ENCODE measurements at regions not wholly inside any gene's neighbourhood (a gene's known extent, or its start where the extent isn't known, plus 50 kb on each side); places are given as distances from the start of the nearest gene placed in this dataset.
A peak's percentile ranks its signal among the peaks of the same experiment; 100 is the strongest.

- Histone ChIP-seq H3K56ac (ENCODE audit: low read length) (no peak overlapping the region), H3K4me3 (ENCODE audit: low read length) (no peak overlapping the region), H2BK5ac (ENCODE audit: low read length) (no peak overlapping the region), H3K27ac (ENCODE audit: low read depth, low read length) (no peak overlapping the region), H3K79me1 (ENCODE audit: low read length) (no peaks in the 10 kb centered on the region), H3K27me3 (ENCODE audit: insufficient read depth, low read length, poor library complexity) (no peaks in the 10 kb centered on the region), H3K4me1 (ENCODE audit: control insufficient read depth, low read depth, low read length) (peaks cover 3% of the 10 kb centered on the region), H4K5ac (ENCODE audit: low read length) (no peak overlapping the region), H2BK15ac (replicated peaks; ENCODE audit: low read depth) (no peak overlapping the region), H3K9ac (ENCODE audit: low read length) (no peak overlapping the region), H4K8ac (ENCODE audit: low read depth, low read length) (no peak overlapping the region), H3K23ac (ENCODE audit: low read length) (no peak overlapping the region), H3K36me3 (ENCODE audit: control insufficient read depth, insufficient read depth, low read length) (no peaks in the 10 kb centered on the region), H2AK5ac (ENCODE audit: low read length) (no peak overlapping the region), H2BK120ac (ENCODE audit: low read depth, low read length) (no peak overlapping the region), H3K4ac (ENCODE audit: low read depth, low read length) (no peak overlapping the region), H3K79me2 (ENCODE audit: control insufficient read depth, insufficient read depth, low read length) (no peaks in the 10 kb centered on the region), H3K18ac (ENCODE audit: low read length) (no peak overlapping the region), H3K4me2 (ENCODE audit: low read length) (no peak overlapping the region)
- WGBS (ENCODE audit: extremely low coverage, insufficient coverage, low lambda C conversion rate), result no CpG with 5 or more reads among the region's 8 CpGs
- no peak for DNase-seq
These were observed 192.8 kb upstream of the POU3F1 start for GRCh38 chr1:38239258-38239835.

- no peaks in the 10 kb centered on the region for H3K27me3 ChIP-seq (ENCODE audit: insufficient read depth, low read length, poor library complexity)
- H2BK5ac ChIP-seq (ENCODE audit: low read length), result no peak overlapping the region
- H3K23ac ChIP-seq (ENCODE audit: low read length), result no peak overlapping the region
- no peaks in the 10 kb centered on the region for H3K36me3 ChIP-seq (ENCODE audit: control insufficient read depth, insufficient read depth, low read length)
- no peak overlapping the region for H3K4me3 ChIP-seq (ENCODE audit: low read length)
- H4K8ac ChIP-seq (ENCODE audit: low read depth, low read length), result no peak overlapping the region
- no peak overlapping the region for H2BK15ac ChIP-seq (replicated peaks; ENCODE audit: low read depth)
- H3K4me2 ChIP-seq (ENCODE audit: low read length), result no peak overlapping the region
- H3K4ac ChIP-seq (ENCODE audit: low read depth, low read length), result no peak overlapping the region
- H3K79me2 ChIP-seq (ENCODE audit: control insufficient read depth, insufficient read depth, low read length), result no peaks in the 10 kb centered on the region
- H3K27ac ChIP-seq (ENCODE audit: low read depth, low read length), result no peak overlapping the region
- H3K4me1 ChIP-seq (ENCODE audit: control insufficient read depth, low read depth, low read length), result peaks cover 3% of the 10 kb centered on the region
- H3K79me1 ChIP-seq (ENCODE audit: low read length), result no peaks in the 10 kb centered on the region
- no CpG with 5 or more reads among the region's 5 CpGs for WGBS (ENCODE audit: extremely low coverage, insufficient coverage, low lambda C conversion rate)
- no peak for DNase-seq
- H2BK120ac ChIP-seq (ENCODE audit: low read depth, low read length), result no peak overlapping the region
- H2AK5ac ChIP-seq (ENCODE audit: low read length), result no peak overlapping the region
- no peak overlapping the region for H3K18ac ChIP-seq (ENCODE audit: low read length)
- no peak overlapping the region for H3K9ac ChIP-seq (ENCODE audit: low read length)
- H4K5ac ChIP-seq (ENCODE audit: low read length), result no peak overlapping the region
- H3K56ac ChIP-seq (ENCODE audit: low read length), result no peak overlapping the region
These were observed 191.7 kb upstream of the POU3F1 start for GRCh38 chr1:38238294-38238693.

GRCh38 chr1:38235705-38236104, 189.1 kb upstream of the POU3F1 start:
- no peaks in the 10 kb centered on the region for H3K79me1 ChIP-seq (ENCODE audit: low read length)
- no peak overlapping the region for H3K56ac ChIP-seq (ENCODE audit: low read length)
- no peak overlapping the region for H2BK120ac ChIP-seq (ENCODE audit: low read depth, low read length)
- H3K36me3 ChIP-seq (ENCODE audit: control insufficient read depth, insufficient read depth, low read length), result no peaks in the 10 kb centered on the region
- no CpG with 5 or more reads among the region's 3 CpGs for WGBS (ENCODE audit: extremely low coverage, insufficient coverage, low lambda C conversion rate)
- H4K8ac ChIP-seq (ENCODE audit: low read depth, low read length), result no peak overlapping the region
- no peak overlapping the region for H3K4me2 ChIP-seq (ENCODE audit: low read length)
- no peak overlapping the region for H3K4me3 ChIP-seq (ENCODE audit: low read length)
- no peak overlapping the region for H3K9ac ChIP-seq (ENCODE audit: low read length)
- H4K5ac ChIP-seq (ENCODE audit: low read length), result no peak overlapping the region
- H2BK5ac ChIP-seq (ENCODE audit: low read length), result no peak overlapping the region
- no peak overlapping the region for H3K18ac ChIP-seq (ENCODE audit: low read length)
- no peaks in the 10 kb centered on the region for H3K4me1 ChIP-seq (ENCODE audit: control insufficient read depth, low read depth, low read length)
- no peak overlapping the region for H3K23ac ChIP-seq (ENCODE audit: low read length)
- no peak overlapping the region for H2AK5ac ChIP-seq (ENCODE audit: low read length)
- H3K4ac ChIP-seq (ENCODE audit: low read depth, low read length), result no peak overlapping the region
- no peak for DNase-seq
- no peaks in the 10 kb centered on the region for H3K27me3 ChIP-seq (ENCODE audit: insufficient read depth, low read length, poor library complexity)
- no peak overlapping the region for H3K27ac ChIP-seq (ENCODE audit: low read depth, low read length)
- no peak overlapping the region for H2BK15ac ChIP-seq (replicated peaks; ENCODE audit: low read depth)
- H3K79me2 ChIP-seq (ENCODE audit: control insufficient read depth, insufficient read depth, low read length), result no peaks in the 10 kb centered on the region

- H3K36me3 ChIP-seq (ENCODE audit: control insufficient read depth, insufficient read depth, low read length), result no peaks in the 10 kb centered on the region
- no peak overlapping the region for H3K4me3 ChIP-seq (ENCODE audit: low read length)
- H4K5ac ChIP-seq (ENCODE audit: low read length), result no peak overlapping the region
- no peaks in the 10 kb centered on the region for H3K4me1 ChIP-seq (ENCODE audit: control insufficient read depth, low read depth, low read length)
- H2AK5ac ChIP-seq (ENCODE audit: low read length), result no peak overlapping the region
- WGBS (ENCODE audit: extremely low coverage, insufficient coverage, low lambda C conversion rate), result no CpG with 5 or more reads among the region's 1 CpG
- no peak overlapping the region for H2BK120ac ChIP-seq (ENCODE audit: low read depth, low read length)
- H3K79me1 ChIP-seq (ENCODE audit: low read length), result no peaks in the 10 kb centered on the region
- H3K18ac ChIP-seq (ENCODE audit: low read length), result no peak overlapping the region
- no peaks in the 10 kb centered on the region for H3K27me3 ChIP-seq (ENCODE audit: insufficient read depth, low read length, poor library complexity)
- H3K27ac ChIP-seq (ENCODE audit: low read depth, low read length), result no peak overlapping the region
- no peak overlapping the region for H3K4me2 ChIP-seq (ENCODE audit: low read length)
- H3K9ac ChIP-seq (ENCODE audit: low read length), result no peak overlapping the region
- H3K23ac ChIP-seq (ENCODE audit: low read length), result no peak overlapping the region
- H4K8ac ChIP-seq (ENCODE audit: low read depth, low read length), result no peak overlapping the region
- H3K4ac ChIP-seq (ENCODE audit: low read depth, low read length), result no peak overlapping the region
- H2BK15ac ChIP-seq (replicated peaks; ENCODE audit: low read depth), result no peak overlapping the region
- no peaks in the 10 kb centered on the region for H3K79me2 ChIP-seq (ENCODE audit: control insufficient read depth, insufficient read depth, low read length)
- no peak overlapping the region for H2BK5ac ChIP-seq (ENCODE audit: low read length)
- no peak overlapping the region for H3K56ac ChIP-seq (ENCODE audit: low read length)
- no peak for DNase-seq
These were observed 185.3 kb upstream of the POU3F1 start for GRCh38 chr1:38231941-38232340.

GRCh38 chr1:38228718-38229117, 182.1 kb upstream of the POU3F1 start:
- Histone ChIP-seq H3K79me2 (ENCODE audit: control insufficient read depth, insufficient read depth, low read length) (no peaks in the 10 kb centered on the region), H3K9ac (ENCODE audit: low read length) (no peak overlapping the region), H3K4me1 (ENCODE audit: control insufficient read depth, low read depth, low read length) (no peaks in the 10 kb centered on the region), H3K79me1 (ENCODE audit: low read length) (no peaks in the 10 kb centered on the region), H3K36me3 (ENCODE audit: control insufficient read depth, insufficient read depth, low read length) (no peaks in the 10 kb centered on the region), H4K5ac (ENCODE audit: low read length) (no peak overlapping the region), H3K4me2 (ENCODE audit: low read length) (no peak overlapping the region), H3K27ac (ENCODE audit: low read depth, low read length) (no peak overlapping the region), H3K4ac (ENCODE audit: low read depth, low read length) (no peak overlapping the region), H2BK15ac (replicated peaks; ENCODE audit: low read depth) (no peak overlapping the region), H3K23ac (ENCODE audit: low read length) (no peak overlapping the region), H3K18ac (ENCODE audit: low read length) (no peak overlapping the region), H2AK5ac (ENCODE audit: low read length) (no peak overlapping the region), H2BK120ac (ENCODE audit: low read depth, low read length) (no peak overlapping the region), H4K8ac (ENCODE audit: low read depth, low read length) (no peak overlapping the region), H3K27me3 (ENCODE audit: insufficient read depth, low read length, poor library complexity) (no peaks in the 10 kb centered on the region), H2BK5ac (ENCODE audit: low read length) (no peak overlapping the region), H3K56ac (ENCODE audit: low read length) (no peak overlapping the region), H3K4me3 (ENCODE audit: low read length) (no peak overlapping the region)
- WGBS (ENCODE audit: extremely low coverage, insufficient coverage, low lambda C conversion rate), result no CpG with 5 or more reads among the region's 3 CpGs
- DNase-seq, result no peak

DNA sequence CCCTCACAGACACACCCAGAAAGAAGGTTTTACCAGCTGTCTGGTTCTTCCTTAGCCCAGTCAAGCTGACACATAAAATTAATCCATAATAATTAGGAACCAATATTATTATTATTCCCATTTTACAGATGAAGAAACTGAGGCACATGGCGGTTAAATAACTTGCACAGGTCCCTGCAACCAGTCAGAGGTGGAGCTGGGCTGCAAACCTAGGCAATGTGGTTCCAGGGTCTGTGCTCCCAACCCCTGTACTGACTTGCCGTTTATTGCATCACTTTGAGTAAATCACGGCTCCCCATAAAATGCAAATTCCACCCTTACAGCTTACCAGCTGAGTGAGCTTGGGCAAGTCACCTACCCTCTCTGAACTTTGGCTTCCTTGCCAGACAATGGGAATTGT, 179.2 kb upstream of the POU3F1 start:
- Histone ChIP-seq H3K23ac (ENCODE audit: low read length) (no peak overlapping the region), H3K27ac (ENCODE audit: low read depth, low read length) (no peak overlapping the region), H2BK120ac (ENCODE audit: low read depth, low read length) (no peak overlapping the region), H3K9ac (ENCODE audit: low read length) (no peak overlapping the region), H4K5ac (ENCODE audit: low read length) (no peak overlapping the region), H3K4me1 (ENCODE audit: control insufficient read depth, low read depth, low read length) (no peaks in the 10 kb centered on the region), H3K4me3 (ENCODE audit: low read length) (no peak overlapping the region), H2BK15ac (replicated peaks; ENCODE audit: low read depth) (no peak overlapping the region), H3K4me2 (ENCODE audit: low read length) (no peak overlapping the region), H3K36me3 (ENCODE audit: control insufficient read depth, insufficient read depth, low read length) (no peaks in the 10 kb centered on the region), H3K56ac (ENCODE audit: low read length) (no peak overlapping the region), H3K27me3 (ENCODE audit: insufficient read depth, low read length, poor library complexity) (no peaks in the 10 kb centered on the region), H3K18ac (ENCODE audit: low read length) (no peak overlapping the region), H3K79me2 (ENCODE audit: control insufficient read depth, insufficient read depth, low read length) (no peaks in the 10 kb centered on the region), H3K79me1 (ENCODE audit: low read length) (no peaks in the 10 kb centered on the region), H3K4ac (ENCODE audit: low read depth, low read length) (no peak overlapping the region), H2AK5ac (ENCODE audit: low read length) (no peak overlapping the region), H4K8ac (ENCODE audit: low read depth, low read length) (no peak overlapping the region), H2BK5ac (ENCODE audit: low read length) (no peak overlapping the region)
- peak; percentile 36 for DNase-seq
- no CpG with 5 or more reads among the region's 3 CpGs for WGBS (ENCODE audit: extremely low coverage, insufficient coverage, low lambda C conversion rate)
